K562 (cell line): ENCODE measurements at regions not wholly inside any gene's neighbourhood (a gene's known extent, or its start where the extent isn't known, plus 50 kb on each side); places are given as distances from the start of the nearest gene placed in this dataset.

Experiments used
- BCOR ChIP-seq: fragments of 450-650 bp; IDR thresholded peaks from 2 replicates; pipeline ENCODE4 v1.6.1; 2016
- BRCA1 ChIP-seq, 2 experiments: fragments of 450-650 bp in 1 of 2; sonication (generic) in 1 of 2; formaldehyde crosslinking in 1 of 2; IDR thresholded peaks; 2 replicates each; pipeline versions ENCODE4 v1.5.0 to v1.6.1; 2017 to 2020; ENCODE audit warnings: mild to moderate bottlenecking in 1 of 2, missing genetic modification reagents in 1 of 2
- SIN3B ChIP-seq: fragments of 450-650 bp; IDR thresholded peaks from 2 replicates; pipeline ENCODE4 v1.6.1; 2017; ENCODE audit warnings: low read depth, mild to moderate bottlenecking, moderate library complexity
- SUPT5H ChIP-seq: fragments of 450-650 bp; IDR thresholded peaks from 2 replicates; pipeline ENCODE4 v1.6.1; 2016
- ZKSCAN1 ChIP-seq: fragments of 150-350 bp; IDR thresholded peaks from 2 replicates; pipeline ENCODE4 v1.6.1; 2016; ENCODE audit warnings: low read depth, low read length
- ZNF57 ChIP-seq: fragments of 450-650 bp; formaldehyde crosslinking; IDR thresholded peaks from 2 replicates; pipeline ENCODE4 v1.4.0; 2020; ENCODE audit warnings: mild to moderate bottlenecking, moderate library complexity
- TF ChIP-seq, protein P1 (sequence below): fragments of 200-600 bp; sonication (generic); IDR thresholded peaks from one replicate; pipeline ENCODE4 v1.6.1; 2012; ENCODE audit warnings: mild to moderate bottlenecking, low read depth, low read length, inconsistent platforms
- TF ChIP-seq, protein P2 (sequence below): sonication (generic); formaldehyde crosslinking; IDR thresholded peaks from 2 replicates; pipeline ENCODE4 v1.8.0; 2022; ENCODE audit warnings: mild to moderate bottlenecking, missing genetic modification reagents, borderline replicate concordance

DNA sequence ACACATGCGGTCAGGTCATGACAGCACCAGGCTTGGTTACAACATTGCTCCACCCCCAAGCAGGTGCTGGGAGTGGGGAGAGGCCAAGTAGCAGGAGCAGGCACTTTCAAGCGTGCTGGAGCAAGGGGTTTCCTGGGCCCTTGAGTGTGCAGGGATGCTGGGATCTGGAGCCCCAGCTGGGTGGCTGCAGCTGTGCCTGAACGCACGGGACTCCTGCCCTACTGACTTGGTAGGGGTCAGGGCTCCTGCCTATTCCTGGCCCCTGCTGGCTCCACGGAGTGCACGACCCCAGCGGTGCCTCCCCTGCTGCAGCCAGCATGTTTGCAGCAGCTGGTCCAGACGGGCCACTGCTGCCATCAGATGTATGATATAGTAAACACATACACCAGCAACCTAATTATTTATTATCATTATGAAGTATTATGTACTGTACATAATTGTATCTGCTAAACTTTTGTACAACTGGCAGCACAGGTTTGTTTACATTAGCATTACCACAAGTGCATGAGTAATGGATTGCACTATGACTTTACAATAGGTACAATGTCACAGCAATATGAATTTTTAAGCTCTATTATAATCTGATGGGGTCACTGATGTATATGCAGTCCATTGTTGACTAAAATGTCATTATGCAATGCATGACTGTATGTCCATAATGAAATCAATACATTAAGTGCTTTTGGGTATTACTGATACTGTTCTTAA, 620.6 kb downstream of the RAPGEF2 start (continued):
- TF ChIP-seq, protein P1, sequence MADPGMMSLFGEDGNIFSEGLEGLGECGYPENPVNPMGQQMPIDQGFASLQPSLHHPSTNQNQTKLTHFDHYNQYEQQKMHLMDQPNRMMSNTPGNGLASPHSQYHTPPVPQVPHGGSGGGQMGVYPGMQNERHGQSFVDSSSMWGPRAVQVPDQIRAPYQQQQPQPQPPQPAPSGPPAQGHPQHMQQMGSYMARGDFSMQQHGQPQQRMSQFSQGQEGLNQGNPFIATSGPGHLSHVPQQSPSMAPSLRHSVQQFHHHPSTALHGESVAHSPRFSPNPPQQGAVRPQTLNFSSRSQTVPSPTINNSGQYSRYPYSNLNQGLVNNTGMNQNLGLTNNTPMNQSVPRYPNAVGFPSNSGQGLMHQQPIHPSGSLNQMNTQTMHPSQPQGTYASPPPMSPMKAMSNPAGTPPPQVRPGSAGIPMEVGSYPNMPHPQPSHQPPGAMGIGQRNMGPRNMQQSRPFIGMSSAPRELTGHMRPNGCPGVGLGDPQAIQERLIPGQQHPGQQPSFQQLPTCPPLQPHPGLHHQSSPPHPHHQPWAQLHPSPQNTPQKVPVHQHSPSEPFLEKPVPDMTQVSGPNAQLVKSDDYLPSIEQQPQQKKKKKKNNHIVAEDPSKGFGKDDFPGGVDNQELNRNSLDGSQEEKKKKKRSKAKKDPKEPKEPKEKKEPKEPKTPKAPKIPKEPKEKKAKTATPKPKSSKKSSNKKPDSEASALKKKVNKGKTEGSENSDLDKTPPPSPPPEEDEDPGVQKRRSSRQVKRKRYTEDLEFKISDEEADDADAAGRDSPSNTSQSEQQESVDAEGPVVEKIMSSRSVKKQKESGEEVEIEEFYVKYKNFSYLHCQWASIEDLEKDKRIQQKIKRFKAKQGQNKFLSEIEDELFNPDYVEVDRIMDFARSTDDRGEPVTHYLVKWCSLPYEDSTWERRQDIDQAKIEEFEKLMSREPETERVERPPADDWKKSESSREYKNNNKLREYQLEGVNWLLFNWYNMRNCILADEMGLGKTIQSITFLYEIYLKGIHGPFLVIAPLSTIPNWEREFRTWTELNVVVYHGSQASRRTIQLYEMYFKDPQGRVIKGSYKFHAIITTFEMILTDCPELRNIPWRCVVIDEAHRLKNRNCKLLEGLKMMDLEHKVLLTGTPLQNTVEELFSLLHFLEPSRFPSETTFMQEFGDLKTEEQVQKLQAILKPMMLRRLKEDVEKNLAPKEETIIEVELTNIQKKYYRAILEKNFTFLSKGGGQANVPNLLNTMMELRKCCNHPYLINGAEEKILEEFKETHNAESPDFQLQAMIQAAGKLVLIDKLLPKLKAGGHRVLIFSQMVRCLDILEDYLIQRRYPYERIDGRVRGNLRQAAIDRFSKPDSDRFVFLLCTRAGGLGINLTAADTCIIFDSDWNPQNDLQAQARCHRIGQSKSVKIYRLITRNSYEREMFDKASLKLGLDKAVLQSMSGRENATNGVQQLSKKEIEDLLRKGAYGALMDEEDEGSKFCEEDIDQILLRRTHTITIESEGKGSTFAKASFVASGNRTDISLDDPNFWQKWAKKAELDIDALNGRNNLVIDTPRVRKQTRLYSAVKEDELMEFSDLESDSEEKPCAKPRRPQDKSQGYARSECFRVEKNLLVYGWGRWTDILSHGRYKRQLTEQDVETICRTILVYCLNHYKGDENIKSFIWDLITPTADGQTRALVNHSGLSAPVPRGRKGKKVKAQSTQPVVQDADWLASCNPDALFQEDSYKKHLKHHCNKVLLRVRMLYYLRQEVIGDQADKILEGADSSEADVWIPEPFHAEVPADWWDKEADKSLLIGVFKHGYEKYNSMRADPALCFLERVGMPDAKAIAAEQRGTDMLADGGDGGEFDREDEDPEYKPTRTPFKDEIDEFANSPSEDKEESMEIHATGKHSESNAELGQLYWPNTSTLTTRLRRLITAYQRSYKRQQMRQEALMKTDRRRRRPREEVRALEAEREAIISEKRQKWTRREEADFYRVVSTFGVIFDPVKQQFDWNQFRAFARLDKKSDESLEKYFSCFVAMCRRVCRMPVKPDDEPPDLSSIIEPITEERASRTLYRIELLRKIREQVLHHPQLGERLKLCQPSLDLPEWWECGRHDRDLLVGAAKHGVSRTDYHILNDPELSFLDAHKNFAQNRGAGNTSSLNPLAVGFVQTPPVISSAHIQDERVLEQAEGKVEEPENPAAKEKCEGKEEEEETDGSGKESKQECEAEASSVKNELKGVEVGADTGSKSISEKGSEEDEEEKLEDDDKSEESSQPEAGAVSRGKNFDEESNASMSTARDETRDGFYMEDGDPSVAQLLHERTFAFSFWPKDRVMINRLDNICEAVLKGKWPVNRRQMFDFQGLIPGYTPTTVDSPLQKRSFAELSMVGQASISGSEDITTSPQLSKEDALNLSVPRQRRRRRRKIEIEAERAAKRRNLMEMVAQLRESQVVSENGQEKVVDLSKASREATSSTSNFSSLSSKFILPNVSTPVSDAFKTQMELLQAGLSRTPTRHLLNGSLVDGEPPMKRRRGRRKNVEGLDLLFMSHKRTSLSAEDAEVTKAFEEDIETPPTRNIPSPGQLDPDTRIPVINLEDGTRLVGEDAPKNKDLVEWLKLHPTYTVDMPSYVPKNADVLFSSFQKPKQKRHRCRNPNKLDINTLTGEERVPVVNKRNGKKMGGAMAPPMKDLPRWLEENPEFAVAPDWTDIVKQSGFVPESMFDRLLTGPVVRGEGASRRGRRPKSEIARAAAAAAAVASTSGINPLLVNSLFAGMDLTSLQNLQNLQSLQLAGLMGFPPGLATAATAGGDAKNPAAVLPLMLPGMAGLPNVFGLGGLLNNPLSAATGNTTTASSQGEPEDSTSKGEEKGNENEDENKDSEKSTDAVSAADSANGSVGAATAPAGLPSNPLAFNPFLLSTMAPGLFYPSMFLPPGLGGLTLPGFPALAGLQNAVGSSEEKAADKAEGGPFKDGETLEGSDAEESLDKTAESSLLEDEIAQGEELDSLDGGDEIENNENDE: no peak
- TF ChIP-seq SUPT5H (no peak), ZKSCAN1 (no peak), BRCA1 (IDR thresholded peaks at IDR 0.05) (no peak), BRCA1 (CRISPR knock-in tag; IDR thresholded peaks at IDR 0.05) (no peak), ZNF57 (CRISPR knock-in tag) (no peak), SIN3B (no peak), BCOR (no peak)
- TF ChIP-seq, protein P2, sequence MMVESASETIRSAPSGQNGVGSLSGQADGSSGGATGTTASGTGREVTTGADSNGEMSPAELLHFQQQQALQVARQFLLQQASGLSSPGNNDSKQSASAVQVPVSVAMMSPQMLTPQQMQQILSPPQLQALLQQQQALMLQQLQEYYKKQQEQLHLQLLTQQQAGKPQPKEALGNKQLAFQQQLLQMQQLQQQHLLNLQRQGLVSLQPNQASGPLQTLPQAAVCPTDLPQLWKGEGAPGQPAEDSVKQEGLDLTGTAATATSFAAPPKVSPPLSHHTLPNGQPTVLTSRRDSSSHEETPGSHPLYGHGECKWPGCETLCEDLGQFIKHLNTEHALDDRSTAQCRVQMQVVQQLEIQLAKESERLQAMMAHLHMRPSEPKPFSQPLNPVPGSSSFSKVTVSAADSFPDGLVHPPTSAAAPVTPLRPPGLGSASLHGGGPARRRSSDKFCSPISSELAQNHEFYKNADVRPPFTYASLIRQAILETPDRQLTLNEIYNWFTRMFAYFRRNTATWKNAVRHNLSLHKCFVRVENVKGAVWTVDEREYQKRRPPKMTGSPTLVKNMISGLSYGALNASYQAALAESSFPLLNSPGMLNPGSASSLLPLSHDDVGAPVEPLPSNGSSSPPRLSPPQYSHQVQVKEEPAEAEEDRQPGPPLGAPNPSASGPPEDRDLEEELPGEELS (CRISPR knock-in tag): no peak
